C4-2B (cell line): ENCODE measurements at regions not wholly inside any gene's neighbourhood (a gene's known extent, or its start where the extent isn't known, plus 50 kb on each side); places are given as distances from the start of the nearest gene placed in this dataset.

ENCODE experiments used
- H3K27ac ChIP-seq: fragments of 450-650 bp; 2 replicates; pipeline ENCODE4 v1.5.1; 2017
- ZFX ChIP-seq: fragments of 450-650 bp; IDR thresholded peaks from 2 replicates; pipeline ENCODE4 v1.6.1; 2017
- TF ChIP-seq, protein P1 (sequence below): fragments of 450-650 bp; conservative IDR thresholded peaks from 2 replicates; pipeline ENCODE4 v1.5.1; 2017; ENCODE audit warnings: mild to moderate bottlenecking

DNA sequence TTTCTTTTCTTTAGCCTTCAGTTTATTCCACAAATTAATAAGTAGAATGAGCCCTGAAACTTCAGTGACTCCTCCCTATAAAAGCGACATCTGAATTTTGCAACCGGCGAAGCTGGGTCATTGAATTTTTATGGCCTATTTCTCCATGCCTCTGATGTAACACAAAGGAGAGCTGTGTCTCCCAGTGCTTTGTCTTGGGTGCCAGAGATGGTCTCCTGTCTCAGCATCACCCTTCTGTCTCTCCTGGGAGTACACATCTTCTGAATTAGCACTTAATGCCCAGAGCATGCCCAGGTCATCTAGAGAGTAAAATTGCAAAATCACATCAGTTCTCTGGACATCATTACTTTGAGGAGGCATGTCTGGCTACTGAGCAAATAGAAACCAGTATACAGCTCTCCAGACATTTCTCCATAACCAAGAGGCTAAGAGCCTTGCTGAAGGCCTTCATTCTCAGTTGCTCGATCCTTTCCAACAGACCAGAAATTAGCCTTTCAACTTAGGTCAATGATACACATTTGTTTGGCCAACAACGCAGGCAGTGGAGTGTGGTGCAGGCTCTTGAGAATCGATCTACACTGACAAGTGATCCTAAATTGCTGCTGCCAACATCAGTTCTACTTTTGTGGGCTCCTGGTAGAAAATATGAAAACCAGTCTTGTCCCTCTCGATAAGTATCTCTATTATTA is 176.0 kb upstream of the FOXQ1 start:
- no peak for TF ChIP-seq ZFX
- no peak overlapping the region for H3K27ac ChIP-seq

DNA sequence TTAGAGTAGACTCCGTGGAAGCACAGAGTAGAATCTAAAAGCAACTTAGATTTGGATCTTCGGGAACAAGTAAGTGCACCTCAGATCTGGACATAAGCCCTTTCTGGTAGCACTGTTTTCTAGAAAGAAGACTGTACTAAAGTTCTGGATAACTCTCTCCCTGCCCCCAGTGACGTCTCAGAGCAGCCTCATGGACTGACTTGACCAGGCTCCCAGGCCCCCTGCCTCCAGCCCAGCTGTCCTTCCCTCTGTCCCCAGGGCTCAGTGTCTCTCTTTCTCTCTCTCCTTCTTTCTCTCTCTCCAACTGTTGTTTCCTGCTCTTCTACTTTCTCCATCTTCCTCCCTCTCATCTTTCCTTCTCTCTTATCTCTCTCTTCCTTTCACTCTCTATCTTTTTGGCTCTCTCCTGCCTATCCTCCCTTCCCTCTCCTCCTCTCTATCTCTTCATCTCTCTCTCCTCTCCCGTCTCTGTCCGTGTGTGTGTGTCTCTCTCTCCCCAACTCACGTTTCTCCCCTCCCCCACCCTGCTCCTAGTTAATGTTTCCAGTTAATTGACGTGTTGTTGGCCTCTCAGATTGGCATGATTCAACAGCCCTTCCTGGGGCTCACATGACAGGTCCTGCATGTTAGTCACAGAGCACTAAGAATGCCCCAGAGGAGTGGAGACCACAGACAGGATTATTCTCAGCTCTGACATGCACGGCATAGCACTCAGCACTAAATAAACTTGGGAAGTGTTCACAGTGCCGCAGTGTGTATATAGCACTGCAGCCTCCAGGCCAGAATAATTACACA is 180.4 kb upstream of the FOXQ1 start:
- TF ChIP-seq ZFX: no peak
- TF ChIP-seq, protein P1, sequence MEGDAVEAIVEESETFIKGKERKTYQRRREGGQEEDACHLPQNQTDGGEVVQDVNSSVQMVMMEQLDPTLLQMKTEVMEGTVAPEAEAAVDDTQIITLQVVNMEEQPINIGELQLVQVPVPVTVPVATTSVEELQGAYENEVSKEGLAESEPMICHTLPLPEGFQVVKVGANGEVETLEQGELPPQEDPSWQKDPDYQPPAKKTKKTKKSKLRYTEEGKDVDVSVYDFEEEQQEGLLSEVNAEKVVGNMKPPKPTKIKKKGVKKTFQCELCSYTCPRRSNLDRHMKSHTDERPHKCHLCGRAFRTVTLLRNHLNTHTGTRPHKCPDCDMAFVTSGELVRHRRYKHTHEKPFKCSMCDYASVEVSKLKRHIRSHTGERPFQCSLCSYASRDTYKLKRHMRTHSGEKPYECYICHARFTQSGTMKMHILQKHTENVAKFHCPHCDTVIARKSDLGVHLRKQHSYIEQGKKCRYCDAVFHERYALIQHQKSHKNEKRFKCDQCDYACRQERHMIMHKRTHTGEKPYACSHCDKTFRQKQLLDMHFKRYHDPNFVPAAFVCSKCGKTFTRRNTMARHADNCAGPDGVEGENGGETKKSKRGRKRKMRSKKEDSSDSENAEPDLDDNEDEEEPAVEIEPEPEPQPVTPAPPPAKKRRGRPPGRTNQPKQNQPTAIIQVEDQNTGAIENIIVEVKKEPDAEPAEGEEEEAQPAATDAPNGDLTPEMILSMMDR: no peak
- H3K27ac ChIP-seq: no peak overlapping the region

DNA sequence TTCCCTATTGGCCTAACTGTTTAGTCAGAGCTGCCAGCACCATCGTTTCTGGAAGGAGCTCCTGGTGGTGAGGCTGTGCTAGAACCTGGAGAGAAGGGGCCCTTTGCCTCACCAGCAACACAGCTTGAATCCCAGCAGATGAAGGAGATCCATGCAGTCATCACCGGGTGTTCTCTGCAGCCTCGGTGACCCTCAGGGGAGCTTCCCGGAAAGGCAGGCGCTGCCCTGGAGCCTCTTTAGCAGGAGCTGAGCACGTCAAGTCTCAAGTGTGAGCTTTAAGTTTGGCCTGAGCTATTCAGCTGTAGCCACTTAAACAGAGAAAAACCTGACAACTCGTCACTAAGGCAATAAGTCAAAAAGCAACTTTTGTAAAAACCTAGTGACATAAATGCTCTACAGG is 181.2 kb upstream of the FOXQ1 start:
- no peak overlapping the region for H3K27ac ChIP-seq
- no peak for TF ChIP-seq ZFX
- TF ChIP-seq, protein P1: no peak

DNA sequence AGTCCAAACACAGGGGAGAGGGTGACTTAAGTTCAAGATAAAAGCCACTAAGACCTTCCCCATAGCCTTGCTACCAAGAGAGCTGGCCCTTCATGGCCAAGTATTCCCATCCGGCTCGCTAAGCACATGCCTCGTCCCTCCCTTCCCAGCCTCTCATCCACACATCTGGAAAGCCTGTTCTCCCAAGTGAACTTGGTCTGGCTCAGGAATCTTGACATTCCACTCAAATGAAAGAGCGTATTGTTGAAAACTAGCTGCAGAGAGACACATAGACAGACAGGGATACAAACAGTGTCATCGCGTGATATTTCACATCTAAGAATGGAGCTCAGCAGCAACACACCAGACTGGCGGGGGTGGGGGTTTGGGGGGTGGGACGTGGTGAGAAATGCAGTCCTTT is 182.8 kb upstream of the FOXQ1 start:
- no peak overlapping the region for H3K27ac ChIP-seq
- no peak for TF ChIP-seq ZFX

DNA sequence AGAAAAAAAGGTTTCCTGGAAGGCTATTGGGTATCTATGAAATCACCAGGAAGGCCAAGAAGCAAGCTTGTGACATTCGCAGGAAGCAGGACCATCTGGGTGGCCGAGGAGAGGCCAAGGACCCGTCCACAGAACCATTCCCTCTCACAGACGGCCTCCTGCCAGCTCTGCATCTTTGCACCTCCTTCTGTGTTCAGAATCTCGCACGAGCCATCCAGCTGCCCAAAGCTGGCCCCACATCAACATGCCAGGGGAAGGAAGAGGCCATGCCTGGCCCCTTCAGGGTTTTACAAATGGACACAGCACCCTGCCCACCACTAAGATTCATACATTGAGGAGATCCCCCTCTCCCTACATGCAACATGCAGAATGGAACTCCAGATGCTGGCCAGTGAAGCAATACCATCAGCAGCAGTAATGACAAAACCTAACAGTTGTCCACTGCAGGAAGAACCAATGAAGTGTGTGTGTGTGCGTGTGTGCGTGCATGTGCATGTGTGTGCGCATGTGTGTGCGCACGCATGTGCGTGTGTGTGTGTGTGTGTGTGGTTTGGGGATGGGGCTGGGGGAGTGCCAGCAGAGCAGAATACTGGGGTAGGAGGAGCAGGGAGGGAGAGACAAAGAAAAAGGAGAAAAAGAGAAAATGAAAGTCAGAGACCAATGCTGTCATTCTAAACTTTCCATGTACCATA is 184.2 kb upstream of the FOXQ1 start:
- no peak overlapping the region for H3K27ac ChIP-seq
- TF ChIP-seq, protein P1: no peak
- TF ChIP-seq ZFX: no peak

DNA sequence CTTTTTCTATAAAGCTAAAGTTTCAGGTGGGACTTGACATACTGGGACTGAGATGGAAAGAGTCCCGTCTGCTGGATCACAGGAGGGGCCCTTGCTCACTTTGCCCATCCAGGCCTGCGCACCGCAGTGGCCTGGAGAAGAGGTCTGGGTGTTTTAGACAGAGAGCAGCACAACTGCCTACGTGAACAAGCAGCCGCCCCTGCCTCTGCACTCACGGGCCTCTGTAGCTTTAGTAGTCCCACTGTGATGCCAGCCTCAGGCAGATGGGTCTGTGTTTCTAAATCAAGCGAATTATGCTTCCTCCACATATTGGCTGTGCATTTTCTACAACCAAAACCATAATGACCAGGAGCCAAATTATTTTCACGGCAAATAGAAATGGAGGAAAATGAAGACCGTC is 184.8 kb upstream of the FOXQ1 start:
- TF ChIP-seq ZFX: no peak
- TF ChIP-seq, protein P1: no peak
- H3K27ac ChIP-seq: no peak overlapping the region

DNA sequence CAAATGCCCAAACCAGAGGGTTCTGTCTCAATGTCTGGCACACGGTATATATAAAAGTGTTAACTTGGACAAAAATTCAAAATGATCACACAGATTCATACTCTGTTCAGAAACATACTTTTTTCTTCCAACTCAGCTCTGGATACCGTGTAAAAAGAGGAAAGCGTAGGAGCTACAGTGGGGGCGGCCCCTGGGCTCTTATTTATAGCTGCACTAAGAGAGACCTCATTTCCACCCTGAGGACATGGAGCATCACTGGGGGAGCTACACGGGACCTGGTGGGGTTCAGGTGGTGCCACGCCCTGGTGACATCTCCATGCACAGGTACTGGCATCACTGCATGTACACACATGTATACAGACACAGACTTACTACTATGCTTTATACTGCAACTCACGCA is 185.9 kb upstream of the FOXQ1 start:
- no peak for TF ChIP-seq ZFX
- TF ChIP-seq, protein P1: no peak
- H3K27ac ChIP-seq: no peak overlapping the region

DNA sequence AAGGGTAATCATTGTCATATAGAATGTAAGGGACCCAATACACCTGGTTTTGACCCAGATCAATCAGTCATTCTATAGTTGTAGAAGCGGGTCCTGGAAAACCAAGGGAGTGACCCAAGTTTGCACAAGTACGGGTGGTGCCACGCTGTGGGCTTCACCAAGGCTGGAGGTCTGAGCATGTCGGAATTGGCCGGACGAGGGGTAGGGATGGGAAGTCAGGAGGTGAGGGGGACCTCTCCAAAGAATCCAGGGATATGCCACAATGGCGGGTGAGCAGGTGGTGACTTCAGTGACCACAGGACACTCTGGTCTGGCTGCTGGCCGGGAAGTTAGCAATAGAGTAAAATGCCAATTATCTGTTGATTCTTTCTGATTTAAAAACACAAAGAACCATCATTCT is 186.6 kb upstream of the FOXQ1 start:
- TF ChIP-seq, protein P1: no peak
- no peak for TF ChIP-seq ZFX
- no peak overlapping the region for H3K27ac ChIP-seq
